Thymus (tissue), 11 donors: ENCODE measurements at regions not wholly inside any gene's neighbourhood (a gene's known extent, or its start where the extent isn't known, plus 50 kb on each side); places are given as distances from the start of the nearest gene placed in this dataset.
A peak's percentile ranks its signal among the peaks of the same experiment; 100 is the strongest.
"Not testable (repeated sequence)": the region's sequence is repeated elsewhere in the genome, so short reads cannot be mapped to it uniquely, and the experiment has no call there.

Source experiments
- DNase-seq, 9 donors: peaks; one replicate each; pipeline ENCODE4 v3.0.0-alpha.2; 2013; ENCODE audit warnings: low spot score in 9 of 9, low read depth in 6 of 9, missing footprints in 1 of 9
- H3K27ac ChIP-seq, 2 donors: one replicate each; pipeline ENCODE4 v1.5.1; 2013; ENCODE audit warnings: control low read depth in 1 of 2, low read depth in 1 of 2, low read length in 1 of 2, mild to moderate bottlenecking in 1 of 2, moderate library complexity in 1 of 2
- H3K27me3 ChIP-seq, 2 donors: one replicate each; pipeline ENCODE4 v1.5.1; 2013; ENCODE audit warnings: low read length in 1 of 2; ENCODE audit not compliant: control insufficient read depth in 2 of 2, insufficient read depth in 1 of 2
- H3K36me3 ChIP-seq, 2 donors: one replicate each; pipeline ENCODE4 v1.5.1; 2013; ENCODE audit warnings: low read length in 1 of 2, mild to moderate bottlenecking in 1 of 2, moderate library complexity in 1 of 2; ENCODE audit not compliant: control insufficient read depth in 2 of 2, insufficient read depth in 2 of 2
- H3K4me1 ChIP-seq, 2 donors: one replicate each; pipeline ENCODE4 v1.5.1; 2013; ENCODE audit warnings: low read length in 2 of 2; ENCODE audit not compliant: control insufficient read depth in 2 of 2, insufficient read depth in 2 of 2
- H3K4me3 ChIP-seq, 2 donors: one replicate each; pipeline ENCODE4 v1.5.1; 2013; ENCODE audit warnings: low read length in 2 of 2, control low read depth in 1 of 2, mild to moderate bottlenecking in 1 of 2
- H3K9me3 ChIP-seq, 2 donors: one replicate each; pipeline ENCODE4 v1.5.1; 2013; ENCODE audit warnings: low read length in 1 of 2, mild to moderate bottlenecking in 1 of 2; ENCODE audit not compliant: control insufficient read depth in 2 of 2, insufficient read depth in 1 of 2
- WGBS: extraction: QIAGEN DNeasy Blood & Tissue Kit; methylation state at CpG from one replicate; pipeline ENCODE4 v1.1.7; 2013; 5-methylcytosine and 5-hydroxymethylcytosine counted together
- donor health status: healthy.

DNA sequence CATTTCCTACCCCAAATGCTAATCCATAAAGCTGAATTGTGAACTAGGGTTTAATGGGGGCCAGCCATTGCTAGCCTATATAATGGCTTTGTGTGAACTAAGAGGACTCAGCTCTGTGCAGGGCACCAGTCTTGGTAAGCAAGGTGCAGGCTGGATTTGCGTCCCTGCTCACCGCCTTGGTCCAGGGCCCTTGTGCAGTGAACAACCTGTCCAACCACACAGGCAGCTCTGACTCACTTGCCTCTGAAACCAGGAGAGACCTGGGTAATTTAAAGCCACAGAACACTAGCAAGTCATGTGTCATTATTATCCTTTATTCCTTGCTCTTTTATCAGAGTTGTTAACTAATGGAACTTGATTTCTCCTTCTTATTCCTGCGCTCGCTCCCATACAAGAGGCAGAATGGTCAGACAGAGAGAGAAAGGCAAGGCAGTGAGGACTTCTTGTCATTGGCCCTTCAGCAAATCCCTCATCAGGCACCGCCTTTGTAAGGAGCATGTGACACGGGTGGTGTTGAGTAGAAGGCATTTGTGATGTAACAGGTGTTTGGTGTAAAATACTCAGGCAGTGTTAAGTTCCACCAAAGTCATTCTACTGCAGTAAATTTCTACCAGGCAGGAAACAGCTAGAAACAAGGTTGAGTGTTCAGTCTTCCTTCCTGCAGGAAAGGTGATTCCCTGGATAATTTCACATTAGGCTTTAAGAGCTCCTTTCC lies 67.3 kb upstream of the OLIG2 start:
- Histone ChIP-seq H3K4me1 (no peaks in the 10 kb centered on the region), H3K27me3 (peaks cover 4 to 54% of the 10 kb centered on the region in 2 donors), H3K9me3 (no peaks in the 10 kb centered on the region), H3K27ac (no peak overlapping the region), H3K4me3 (no peak overlapping the region), H3K36me3 (no peaks in the 10 kb centered on the region)
- 71% methylated on average over 6 of the region's 6 CpGs for WGBS
- DNase-seq: peak in 2 of 9 donors; percentile 7

DNA sequence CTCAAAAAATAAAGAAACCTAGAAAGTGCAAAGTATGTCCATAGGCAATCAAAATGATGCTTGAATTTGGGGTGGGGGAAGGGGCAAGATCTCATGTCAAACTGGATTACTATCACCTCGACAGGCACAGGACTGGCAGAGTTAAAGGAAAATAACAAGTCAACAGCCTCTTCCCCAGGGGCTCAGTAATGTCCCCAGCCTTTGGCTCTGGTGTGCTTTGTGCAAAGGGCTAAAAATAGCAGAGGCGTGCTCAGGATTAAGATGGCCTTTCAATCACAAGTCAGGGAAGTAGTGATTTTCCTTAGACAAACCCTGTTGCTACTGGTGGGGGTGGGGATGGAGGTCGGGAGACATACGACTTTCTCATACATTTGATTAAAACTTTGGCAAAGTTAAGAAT lies 63.5 kb upstream of the OLIG2 start:
- DNase-seq: no peak
- WGBS: 75% methylated on average over 4 of the region's 4 CpGs
- H3K4me1 ChIP-seq: no peaks in the 10 kb centered on the region
- H3K27me3 ChIP-seq: peaks cover 2 to 31% of the 10 kb centered on the region in 2 donors
- H3K4me3 ChIP-seq: no peak overlapping the region
- no peaks in the 10 kb centered on the region for H3K9me3 ChIP-seq
- no peaks in the 10 kb centered on the region for H3K36me3 ChIP-seq
- no peak overlapping the region for H3K27ac ChIP-seq

- Histone ChIP-seq H3K4me3 (no peak overlapping the region), H3K27ac (no peak overlapping the region), H3K4me1 (no peaks in the 10 kb centered on the region), H3K36me3 (no peaks in the 10 kb centered on the region), H3K27me3 (peaks cover 2 to 20% of the 10 kb centered on the region in 2 donors), H3K9me3 (no peaks in the 10 kb centered on the region)
- WGBS: 85% methylated on average over 4 of the region's 4 CpGs
- no peak for DNase-seq
These were observed 60.5 kb upstream of the OLIG2 start for GRCh38 chr21:32965129-32965680.

DNA sequence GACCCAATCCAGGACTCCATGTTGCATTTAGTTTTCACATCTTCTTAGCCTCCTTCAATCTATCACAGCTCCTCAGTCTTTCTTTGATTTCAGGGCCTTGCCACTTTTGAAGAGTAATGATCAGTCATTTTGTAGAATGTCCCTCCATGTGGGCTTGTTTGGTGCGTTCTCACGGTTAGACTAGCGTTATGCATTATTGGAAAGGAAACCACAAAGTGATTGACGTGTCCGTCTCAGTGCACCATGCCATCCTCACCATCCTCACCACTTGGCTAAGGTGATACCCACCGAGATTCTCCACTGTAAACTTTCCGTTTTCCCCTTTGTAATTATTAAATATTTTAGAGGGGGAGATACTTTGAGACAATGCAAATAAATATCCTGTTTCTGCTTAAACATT lies 59.6 kb upstream of the OLIG2 start:
- Histone ChIP-seq H3K36me3 (no peaks in the 10 kb centered on the region), H3K4me1 (no peaks in the 10 kb centered on the region), H3K27me3 (peaks cover 2 to 22% of the 10 kb centered on the region in 2 donors), H3K9me3 (no peaks in the 10 kb centered on the region), H3K4me3 (no peak overlapping the region), H3K27ac (no peak overlapping the region)
- 84% methylated on average over 7 of the region's 7 CpGs for WGBS
- no peak for DNase-seq

- 76% methylated on average over 8 of the region's 8 CpGs for WGBS
- H3K36me3 ChIP-seq, DNase-seq, H3K27ac ChIP-seq, H3K4me3 ChIP-seq, H3K9me3 ChIP-seq, H3K4me1 ChIP-seq: not testable (repeated sequence)
- peaks cover 0 to 17% of the 10 kb centered on the region in 2 donors for H3K27me3 ChIP-seq
These were observed 57.6 kb upstream of the OLIG2 start for GRCh38 chr21:32968103-32968502.

GRCh38 chr21:32974653-32975052 lies 51.1 kb upstream of the OLIG2 start:
- Histone ChIP-seq H3K27me3 (peaks cover 0 to 18% of the 10 kb centered on the region in 2 donors), H3K9me3 (no peaks in the 10 kb centered on the region), H3K36me3 (no peaks in the 10 kb centered on the region), H3K4me1 (no peaks in the 10 kb centered on the region), H3K4me3 (no peak overlapping the region), H3K27ac (no peak overlapping the region)
- no peak for DNase-seq
- WGBS: 94% methylated on average over 2 of the region's 2 CpGs

- H3K27ac ChIP-seq: no peak overlapping the region
- peaks cover 0 to 18% of the 10 kb centered on the region in 2 donors for H3K27me3 ChIP-seq
- no peaks in the 10 kb centered on the region for H3K9me3 ChIP-seq
- H3K4me3 ChIP-seq: no peak overlapping the region
- no peak for DNase-seq
- WGBS: 79% methylated on average over 8 of the region's 8 CpGs
- no peaks in the 10 kb centered on the region for H3K36me3 ChIP-seq
- no peaks in the 10 kb centered on the region for H3K4me1 ChIP-seq
These were observed 49.8 kb upstream of the OLIG2 start for GRCh38 chr21:32975811-32976431.
